ENCODE measurements at regions not wholly inside any gene's neighbourhood (a gene's known extent, or its start where the extent isn't known, plus 50 kb on each side); places are given as distances from the start of the nearest gene placed in this dataset.

DNA sequence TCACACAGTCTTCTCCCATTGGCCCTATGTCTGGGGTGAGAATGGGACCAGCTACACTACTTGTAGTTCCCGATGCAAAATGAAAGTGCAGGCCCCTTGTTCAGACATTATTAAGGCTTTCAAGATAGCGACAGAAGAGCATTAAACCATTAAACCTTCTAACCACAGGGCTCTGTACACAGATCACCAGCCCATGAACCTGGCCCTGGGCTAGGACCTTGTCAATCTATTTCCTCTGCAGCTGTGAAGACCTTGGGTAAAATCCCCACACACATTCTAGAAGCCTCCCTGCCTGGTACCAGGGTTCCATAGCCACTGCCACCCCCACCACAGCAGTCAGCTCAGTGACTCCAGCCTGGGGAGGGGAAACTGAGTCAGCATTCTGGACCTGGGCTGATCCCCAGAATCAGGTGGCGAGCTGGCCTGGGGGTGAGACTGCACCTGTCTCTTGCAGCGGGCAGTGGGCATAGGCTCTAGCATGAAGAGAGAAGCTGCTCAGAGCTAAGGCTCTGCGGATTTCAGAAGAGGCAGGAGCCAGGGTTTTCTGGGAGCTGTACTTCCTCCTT is 119.7 kb upstream of the LHX1 start:
- WGBS, 2 donors, result 58 to 79% methylated on average over 3 to 5 of the region's 5 CpGs
- Histone ChIP-seq H3K27me3 (no peaks in the 10 kb centered on the region), H3K4me3 (replicated peaks in 1 of 3) (no peak overlapping the region), H3K36me3 (no peaks in the 10 kb centered on the region), H3K27ac (no peak overlapping the region), H3K9me3 (no peaks in the 10 kb centered on the region), H3K4me1 (no peaks in the 10 kb centered on the region)
- DNase-seq, result no peak
- TF ChIP-seq, protein P1, sequence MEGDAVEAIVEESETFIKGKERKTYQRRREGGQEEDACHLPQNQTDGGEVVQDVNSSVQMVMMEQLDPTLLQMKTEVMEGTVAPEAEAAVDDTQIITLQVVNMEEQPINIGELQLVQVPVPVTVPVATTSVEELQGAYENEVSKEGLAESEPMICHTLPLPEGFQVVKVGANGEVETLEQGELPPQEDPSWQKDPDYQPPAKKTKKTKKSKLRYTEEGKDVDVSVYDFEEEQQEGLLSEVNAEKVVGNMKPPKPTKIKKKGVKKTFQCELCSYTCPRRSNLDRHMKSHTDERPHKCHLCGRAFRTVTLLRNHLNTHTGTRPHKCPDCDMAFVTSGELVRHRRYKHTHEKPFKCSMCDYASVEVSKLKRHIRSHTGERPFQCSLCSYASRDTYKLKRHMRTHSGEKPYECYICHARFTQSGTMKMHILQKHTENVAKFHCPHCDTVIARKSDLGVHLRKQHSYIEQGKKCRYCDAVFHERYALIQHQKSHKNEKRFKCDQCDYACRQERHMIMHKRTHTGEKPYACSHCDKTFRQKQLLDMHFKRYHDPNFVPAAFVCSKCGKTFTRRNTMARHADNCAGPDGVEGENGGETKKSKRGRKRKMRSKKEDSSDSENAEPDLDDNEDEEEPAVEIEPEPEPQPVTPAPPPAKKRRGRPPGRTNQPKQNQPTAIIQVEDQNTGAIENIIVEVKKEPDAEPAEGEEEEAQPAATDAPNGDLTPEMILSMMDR (IDR thresholded peaks at IDR 0.05), result no peak
- TF ChIP-seq POLR2A (IDR thresholded peaks at IDR 0.05), result no peak
- intact Hi-C loops (cut with DNase I), result no loop called here

DNA sequence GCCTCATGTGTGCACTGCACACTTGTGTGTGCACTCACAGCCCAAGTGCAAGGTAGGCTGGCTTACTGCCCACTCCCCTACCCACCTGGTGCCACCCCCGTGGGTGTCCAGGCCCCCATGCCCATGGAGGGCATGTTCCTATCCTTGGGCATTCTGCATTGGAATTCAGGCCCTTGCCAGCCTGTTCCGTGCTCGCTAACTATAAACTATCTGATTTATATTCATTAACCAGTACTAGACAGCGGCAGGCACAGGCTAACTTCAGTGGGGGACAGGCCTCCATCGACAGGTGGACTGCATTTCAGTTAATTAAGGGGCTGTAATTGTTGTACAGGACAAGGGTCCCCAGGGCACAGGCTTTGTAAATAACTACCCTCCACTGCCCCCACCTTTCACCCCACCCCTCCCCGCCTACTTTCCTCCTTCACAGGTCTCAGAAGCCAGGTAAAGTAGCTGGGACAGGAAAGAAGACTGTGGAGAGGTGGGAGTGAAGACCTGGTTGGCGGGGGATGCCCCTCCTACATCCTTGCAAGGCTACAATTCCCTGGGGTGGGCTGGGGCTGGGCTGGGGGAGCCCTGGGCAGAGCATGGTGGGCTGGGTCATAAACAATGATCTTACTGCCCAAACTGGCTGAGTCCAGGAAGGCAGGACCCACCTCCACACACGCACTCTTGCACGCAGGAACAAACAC is 119.0 kb upstream of the LHX1 start:
- WGBS, 2 donors, result 70 to 74% methylated on average over 9 of the region's 9 CpGs

GRCh38 chr17:36823850-36824677 is 113.2 kb upstream of the LHX1 start:
- intact Hi-C loops (cut with DNase I), result no loop called here
- no peaks in the 10 kb centered on the region for H3K4me1 ChIP-seq
- TF ChIP-seq POLR2A (IDR thresholded peaks at IDR 0.05), result no peak
- TF ChIP-seq, protein P1 (IDR thresholded peaks at IDR 0.05), result no peak
- H3K9me3 ChIP-seq, result no peaks in the 10 kb centered on the region
- DNase-seq, result no peak
- no peaks in the 10 kb centered on the region for H3K27me3 ChIP-seq
- WGBS, 2 donors, result 63 to 64% methylated on average over 10 to 11 of the region's 12 CpGs
- no peak overlapping the region for H3K27ac ChIP-seq
- H3K4me3 ChIP-seq (replicated peaks in 1 of 3), result no peak overlapping the region
- no peaks in the 10 kb centered on the region for H3K36me3 ChIP-seq

More for the DNA sequence above, 119.0 kb upstream of the LHX1 start:
- H3K4me3 ChIP-seq (replicated peaks in 1 of 3), result no peak overlapping the region
- H3K4me1 ChIP-seq, result no peaks in the 10 kb centered on the region
- no peaks in the 10 kb centered on the region for H3K27me3 ChIP-seq
- H3K36me3 ChIP-seq, result no peaks in the 10 kb centered on the region
- no peak for DNase-seq
- H3K9me3 ChIP-seq, result no peaks in the 10 kb centered on the region
- intact Hi-C loops (cut with DNase I), result no loop called here
- TF ChIP-seq POLR2A (IDR thresholded peaks at IDR 0.05), result no peak
- TF ChIP-seq, protein P1 (IDR thresholded peaks at IDR 0.05), result no peak
- H3K27ac ChIP-seq, result no peak overlapping the region

DNA sequence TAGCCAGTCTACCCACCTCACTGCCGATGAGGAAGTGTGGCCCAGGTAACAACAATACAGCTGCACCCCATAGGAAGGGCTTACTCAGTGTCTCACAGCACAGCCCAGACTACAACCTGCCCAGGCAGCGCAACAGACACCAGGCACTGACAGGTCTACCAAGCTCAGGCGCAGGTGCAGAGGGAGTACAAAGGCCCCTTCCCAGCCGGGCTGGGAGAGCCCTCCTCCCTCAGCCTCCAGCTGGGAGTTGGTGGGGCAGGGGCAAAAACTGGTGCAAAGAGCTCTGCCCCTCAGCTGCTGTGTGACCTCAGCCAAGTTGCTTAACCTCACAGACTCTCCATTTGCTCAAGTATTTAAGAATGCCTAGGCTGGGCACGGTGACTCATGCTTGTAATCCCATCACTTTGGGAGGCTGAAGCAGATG is 112.6 kb upstream of the LHX1 start:
- intact Hi-C loops (cut with DNase I), result no loop called here
- TF ChIP-seq POLR2A (IDR thresholded peaks at IDR 0.05), result no peak
- TF ChIP-seq, protein P1 (IDR thresholded peaks at IDR 0.05), result no peak
- H3K27me3 ChIP-seq, result no peaks in the 10 kb centered on the region
- H3K9me3 ChIP-seq, result no peaks in the 10 kb centered on the region
- H3K36me3 ChIP-seq, result no peaks in the 10 kb centered on the region
- DNase-seq, result no peak
- no peak overlapping the region for H3K4me3 ChIP-seq (replicated peaks in 1 of 3)
- no peak overlapping the region for H3K27ac ChIP-seq
- no peaks in the 10 kb centered on the region for H3K4me1 ChIP-seq
- 66 to 78% methylated on average over 2 of the region's 5 CpGs for WGBS, 2 donors

- WGBS, 2 donors, result 90 to 91% methylated on average over 2 of the region's 2 CpGs
- Histone ChIP-seq H3K4me1 (no peaks in the 10 kb centered on the region), H3K27ac (no peak overlapping the region), H3K4me3 (replicated peaks in 1 of 3) (no peak overlapping the region), H3K36me3 (no peaks in the 10 kb centered on the region), H3K27me3 (no peaks in the 10 kb centered on the region), H3K9me3 (no peaks in the 10 kb centered on the region)
- DNase-seq, result no peak
- TF ChIP-seq, protein P1 (IDR thresholded peaks at IDR 0.05), result no peak
- no peak for TF ChIP-seq POLR2A (IDR thresholded peaks at IDR 0.05)
- intact Hi-C loops (cut with DNase I), result no loop called here
These were observed 112.2 kb upstream of the LHX1 start for GRCh38 chr17:36825113-36825512.

All from thyroid gland (tissue), 4 donors.